GM20000 (cell line): ENCODE measurements at regions not wholly inside any gene's neighbourhood (a gene's known extent, or its start where the extent isn't known, plus 50 kb on each side); places are given as distances from the start of the nearest gene placed in this dataset.

Source experiments
- DNase-seq: peaks from one replicate; pipeline ENCODE4 v3.0.0; 2012; ENCODE audit warnings: low spot score
- CTCF ChIP-seq: IDR thresholded peaks from 2 replicates; pipeline ENCODE4 v1.5.1; 2012; ENCODE audit warnings: mild to moderate bottlenecking, control low read depth; ENCODE audit errors: extremely low read depth, missing control alignments

- no peak for DNase-seq
- no peak for TF ChIP-seq CTCF
Observed at GRCh38 chr2:215874418-215874817, 138.9 kb downstream of the MREG start.

- DNase-seq = peak; percentile 10
- TF ChIP-seq CTCF = peak; percentile 18
Observed at GRCh38 chr2:215870986-215871385, 142.4 kb downstream of the MREG start.

GRCh38 chr2:215870088-215870490 is 143.3 kb downstream of the MREG start:
- DNase-seq = no peak
- TF ChIP-seq CTCF = no peak

GRCh38 chr2:215868846-215869543 is 144.4 kb downstream of the MREG start:
- DNase-seq = no peak
- TF ChIP-seq CTCF = no peak

- no peak for TF ChIP-seq CTCF
- DNase-seq = no peak
Observed at GRCh38 chr2:215866606-215867005, 146.7 kb downstream of the MREG start.

- no peak for TF ChIP-seq CTCF
- DNase-seq = no peak
Observed at GRCh38 chr2:215863687-215864086, 149.7 kb downstream of the MREG start.

GRCh38 chr2:215862351-215862771 is 151.0 kb downstream of the MREG start:
- no peak for TF ChIP-seq CTCF
- DNase-seq = no peak
